Stimulated activated naive B cell treated with anti-CD40 and anti-IgM and Interleukin-4, amounts not matched to agents 10 μg/mL and 1 μg/mL and 100 μg/mL, for 72 hours (primary cell): ENCODE measurements at regions not wholly inside any gene's neighbourhood (a gene's known extent, or its start where the extent isn't known, plus 50 kb on each side); places are given as distances from the start of the nearest gene placed in this dataset.

Experiments
- ATAC-seq, 2 donors: fragments of 150-1000 bp; cut with Tn5 transposase; replicated peaks; 2 replicates each; pipeline ENCODE4 v1.10.0; 2021; ENCODE audit warnings: moderate library complexity in 1 of 2
- DNase-seq: peaks from one replicate; pipeline ENCODE4 v3.0.0; 2021
- H3K27ac Mint-ChIP-seq: one replicate; pipeline ENCODE4 v1.8.0; 2022; ENCODE audit warnings: mild to moderate bottlenecking, mixed read lengths
- H3K27me3 Mint-ChIP-seq, 2 donors: one replicate each; pipeline ENCODE4 v1.8.0; 2022; ENCODE audit warnings: mixed read lengths in 2 of 2
- H3K36me3 Mint-ChIP-seq, 2 donors: one replicate each; pipeline ENCODE4 v1.8.0; 2022; ENCODE audit warnings: mixed read lengths in 2 of 2, mild to moderate bottlenecking in 1 of 2
- H3K4me1 Mint-ChIP-seq, 2 donors: one replicate each; pipeline ENCODE4 v1.8.0; 2022; ENCODE audit warnings: mixed read lengths in 2 of 2, mild to moderate bottlenecking in 1 of 2
- H3K4me3 Mint-ChIP-seq, 2 donors: one replicate each; pipeline ENCODE4 v1.8.0; 2022; ENCODE audit warnings: mild to moderate bottlenecking in 2 of 2, mixed read lengths in 2 of 2, moderate library complexity in 1 of 2
- H3K9me3 Mint-ChIP-seq, 2 donors: one replicate each; pipeline ENCODE4 v1.8.0; 2022; ENCODE audit warnings: mixed read lengths in 2 of 2, mild to moderate bottlenecking in 1 of 2

GRCh38 chr3:148598619-148599018 lies 99.1 kb upstream of the AGTR1 start:
- H3K36me3 Mint-ChIP-seq: no peaks in the 10 kb centered on the region
- DNase-seq (no peak), ATAC-seq (no peak)
- no peaks in the 10 kb centered on the region for H3K9me3 Mint-ChIP-seq
- H3K27ac Mint-ChIP-seq: no peak overlapping the region
- H3K4me3 Mint-ChIP-seq: no peak overlapping the region
- H3K27me3 Mint-ChIP-seq: no peaks in the 10 kb centered on the region
- no peaks in the 10 kb centered on the region for H3K4me1 Mint-ChIP-seq

GRCh38 chr3:148599481-148599880 lies 98.2 kb upstream of the AGTR1 start:
- Mint-ChIP-seq H3K27me3 (no peaks in the 10 kb centered on the region), H3K4me1 (no peaks in the 10 kb centered on the region), H3K36me3 (no peaks in the 10 kb centered on the region), H3K9me3 (no peaks in the 10 kb centered on the region), H3K27ac (no peak overlapping the region), H3K4me3 (no peak overlapping the region)
- DNase-seq (no peak), ATAC-seq (no peak)

GRCh38 chr3:148600440-148600839 lies 97.3 kb upstream of the AGTR1 start:
- no peaks in the 10 kb centered on the region for H3K4me1 Mint-ChIP-seq
- no peaks in the 10 kb centered on the region for H3K27me3 Mint-ChIP-seq
- DNase-seq: no peak

GRCh38 chr3:148600902-148601765 lies 96.6 kb upstream of the AGTR1 start:
- no peaks in the 10 kb centered on the region for H3K4me1 Mint-ChIP-seq
- ATAC-seq (no peak), DNase-seq (no peak)
- H3K9me3 Mint-ChIP-seq: no peaks in the 10 kb centered on the region
- H3K27ac Mint-ChIP-seq: no peak overlapping the region
- no peak overlapping the region for H3K4me3 Mint-ChIP-seq
- no peaks in the 10 kb centered on the region for H3K36me3 Mint-ChIP-seq
- H3K27me3 Mint-ChIP-seq: no peaks in the 10 kb centered on the region

More at GRCh38 chr3:148600440-148600839, 97.3 kb upstream of the AGTR1 start:
- no peaks in the 10 kb centered on the region for H3K36me3 Mint-ChIP-seq
- no peaks in the 10 kb centered on the region for H3K9me3 Mint-ChIP-seq
- ATAC-seq: no peak
- H3K4me3 Mint-ChIP-seq: no peak overlapping the region
- H3K27ac Mint-ChIP-seq: no peak overlapping the region

- H3K4me1 Mint-ChIP-seq: no peaks in the 10 kb centered on the region
- DNase-seq (no peak), ATAC-seq (no peak)
- no peak overlapping the region for H3K4me3 Mint-ChIP-seq
- no peaks in the 10 kb centered on the region for H3K36me3 Mint-ChIP-seq
- no peaks in the 10 kb centered on the region for H3K27me3 Mint-ChIP-seq
- H3K9me3 Mint-ChIP-seq: no peaks in the 10 kb centered on the region
- no peak overlapping the region for H3K27ac Mint-ChIP-seq
These were observed 95.7 kb upstream of the AGTR1 start for GRCh38 chr3:148601766-148602685.

- Mint-ChIP-seq H3K9me3 (no peaks in the 10 kb centered on the region), H3K27ac (no peak overlapping the region), H3K27me3 (no peaks in the 10 kb centered on the region), H3K4me1 (no peaks in the 10 kb centered on the region), H3K4me3 (no peak overlapping the region), H3K36me3 (no peaks in the 10 kb centered on the region)
- DNase-seq: no peak
- no peak for ATAC-seq
These were observed 93.2 kb upstream of the AGTR1 start for GRCh38 chr3:148604270-148605085.

GRCh38 chr3:148605521-148605920 lies 92.2 kb upstream of the AGTR1 start:
- Mint-ChIP-seq H3K36me3 (no peaks in the 10 kb centered on the region), H3K4me3 (no peak overlapping the region), H3K27me3 (no peaks in the 10 kb centered on the region), H3K27ac (no peak overlapping the region), H3K9me3 (no peaks in the 10 kb centered on the region), H3K4me1 (no peaks in the 10 kb centered on the region)
- no peak for ATAC-seq
- DNase-seq: no peak

- H3K4me1 Mint-ChIP-seq: no peaks in the 10 kb centered on the region
- H3K27me3 Mint-ChIP-seq: no peaks in the 10 kb centered on the region
- no peak for DNase-seq
- no peaks in the 10 kb centered on the region for H3K9me3 Mint-ChIP-seq
- no peaks in the 10 kb centered on the region for H3K36me3 Mint-ChIP-seq
- H3K27ac Mint-ChIP-seq: no peak overlapping the region
- no peak overlapping the region for H3K4me3 Mint-ChIP-seq
- ATAC-seq: no peak
These were observed 90.7 kb upstream of the AGTR1 start for GRCh38 chr3:148606979-148607378.

- Mint-ChIP-seq H3K27ac (no peak overlapping the region), H3K36me3 (no peaks in the 10 kb centered on the region), H3K4me1 (no peaks in the 10 kb centered on the region), H3K9me3 (no peaks in the 10 kb centered on the region), H3K27me3 (no peaks in the 10 kb centered on the region), H3K4me3 (no peak overlapping the region)
- ATAC-seq (no peak), DNase-seq (no peak)
These were observed 90.2 kb upstream of the AGTR1 start for GRCh38 chr3:148607491-148607890.

GRCh38 chr3:148612278-148612677 lies 85.4 kb upstream of the AGTR1 start:
- Mint-ChIP-seq H3K9me3 (no peaks in the 10 kb centered on the region), H3K27me3 (no peaks in the 10 kb centered on the region), H3K4me3 (no peak overlapping the region), H3K36me3 (no peaks in the 10 kb centered on the region), H3K27ac (no peak overlapping the region), H3K4me1 (no peaks in the 10 kb centered on the region)
- DNase-seq (no peak), ATAC-seq (no peak)

- H3K4me3 Mint-ChIP-seq: no peak overlapping the region
- DNase-seq (no peak), ATAC-seq (no peak)
- H3K36me3 Mint-ChIP-seq: no peaks in the 10 kb centered on the region
- no peak overlapping the region for H3K27ac Mint-ChIP-seq
- H3K9me3 Mint-ChIP-seq: peaks cover 2 to 5% of the 10 kb centered on the region in 2 donors
- H3K4me1 Mint-ChIP-seq: no peaks in the 10 kb centered on the region
- no peaks in the 10 kb centered on the region for H3K27me3 Mint-ChIP-seq
These were observed 82.3 kb upstream of the AGTR1 start for GRCh38 chr3:148615382-148615781.

- H3K4me1 Mint-ChIP-seq: no peaks in the 10 kb centered on the region
- DNase-seq (no peak), ATAC-seq (no peak)
- H3K4me3 Mint-ChIP-seq: no peak overlapping the region
- H3K36me3 Mint-ChIP-seq: no peaks in the 10 kb centered on the region
- H3K9me3 Mint-ChIP-seq: peaks cover 5 to 7% of the 10 kb centered on the region in 2 donors
- H3K27me3 Mint-ChIP-seq: no peaks in the 10 kb centered on the region
- H3K27ac Mint-ChIP-seq: no peak overlapping the region
These were observed 72.5 kb upstream of the AGTR1 start for GRCh38 chr3:148625095-148625736.

GRCh38 chr3:148625991-148626390 lies 71.7 kb upstream of the AGTR1 start:
- no peak overlapping the region for H3K27ac Mint-ChIP-seq
- DNase-seq (no peak), ATAC-seq (no peak)
- H3K9me3 Mint-ChIP-seq: peaks cover 5 to 7% of the 10 kb centered on the region in 2 donors
- H3K27me3 Mint-ChIP-seq: no peaks in the 10 kb centered on the region
- H3K4me3 Mint-ChIP-seq: no peak overlapping the region
- no peaks in the 10 kb centered on the region for H3K4me1 Mint-ChIP-seq
- no peaks in the 10 kb centered on the region for H3K36me3 Mint-ChIP-seq

GRCh38 chr3:148629006-148629405 lies 68.7 kb upstream of the AGTR1 start:
- Mint-ChIP-seq H3K36me3 (no peaks in the 10 kb centered on the region), H3K4me1 (no peaks in the 10 kb centered on the region), H3K9me3 (peaks cover 9 to 11% of the 10 kb centered on the region in 2 donors), H3K4me3 (no peak overlapping the region), H3K27me3 (no peaks in the 10 kb centered on the region), H3K27ac (no peak overlapping the region)
- ATAC-seq: no peak
- DNase-seq: no peak
